GM23338 (cell line): ENCODE measurements at regions not wholly inside any gene's neighbourhood (a gene's known extent, or its start where the extent isn't known, plus 50 kb on each side); places are given as distances from the start of the nearest gene placed in this dataset.

ENCODE experiments used
- ATAC-seq: fragments of 200-7000 bp; cut with Tn5 transposase; 3 replicates; pipeline ENCODE4 v1.9.1; 2020
- DNase-seq: peaks from one replicate; pipeline ENCODE4 v3.0.0-alpha.2; 2015; ENCODE audit warnings: low spot score
- H2AFZ ChIP-seq: fragments of 200-600 bp; sonication (generic); 2 replicates; pipeline ENCODE4 v1.8.0; 2016; ENCODE audit warnings: antibody characterized with exemption, mild to moderate bottlenecking, moderate library complexity
- H3F3A ChIP-seq: fragments of 200-600 bp; sonication (generic); replicated peaks from 2 replicates; pipeline ENCODE4 v1.8.0; 2017; ENCODE audit warnings: antibody characterized with exemption, mixed run types, low read depth
- H3K27ac ChIP-seq: fragments of 200-600 bp; sonication (generic); 2 replicates; pipeline ENCODE4 v1.6.1; 2016; ENCODE audit warnings: low read depth
- H3K27me3 ChIP-seq: fragments of 200-600 bp; sonication (generic); 2 replicates; pipeline ENCODE4 v1.8.0; 2016; ENCODE audit warnings: mild to moderate bottlenecking, mixed run types, moderate library complexity; ENCODE audit not compliant: insufficient read depth
- H3K36me3 ChIP-seq: fragments of 200-600 bp; sonication (generic); 2 replicates; pipeline ENCODE4 v1.8.0; 2016; ENCODE audit warnings: mild to moderate bottlenecking; ENCODE audit not compliant: insufficient read depth
- H3K4me1 ChIP-seq: fragments of 200-600 bp; sonication (generic); 2 replicates; pipeline ENCODE4 v1.8.0; 2016; ENCODE audit warnings: mild to moderate bottlenecking, moderate library complexity; ENCODE audit not compliant: insufficient read depth
- H3K4me2 ChIP-seq: fragments of 200-600 bp; sonication (generic); 2 replicates; pipeline ENCODE4 v1.7.1; 2017; ENCODE audit warnings: mixed run types
- H3K4me3 ChIP-seq: fragments of 200-600 bp; sonication (generic); 2 replicates; pipeline ENCODE4 v1.6.1; 2016; ENCODE audit warnings: mixed run types
- H3K79me2 ChIP-seq: fragments of 200-600 bp; sonication (generic); replicated peaks from 2 replicates; pipeline ENCODE4 v1.8.0; 2017; ENCODE audit warnings: mild to moderate bottlenecking; ENCODE audit not compliant: insufficient read depth
- H3K9me2 ChIP-seq: fragments of 200-600 bp; sonication (generic); 2 replicates; pipeline ENCODE4 v1.8.0; 2017; ENCODE audit not compliant: insufficient read depth
- H4K20me1 ChIP-seq: fragments of 200-600 bp; sonication (generic); replicated peaks from 2 replicates; pipeline ENCODE4 v1.8.0; 2017; ENCODE audit warnings: mild to moderate bottlenecking; ENCODE audit not compliant: insufficient read depth
- H3K27ac Mint-ChIP-seq: 2 replicates; pipeline ENCODE4 v1.8.0; 2020; ENCODE audit warnings: inconsistent platforms, mild to moderate bottlenecking, moderate library complexity, mixed read lengths
- H3K27me3 Mint-ChIP-seq: 3 replicates; pipeline ENCODE4 v1.8.0; 2022; ENCODE audit warnings: low read depth, mild to moderate bottlenecking, moderate library complexity, mixed read lengths, inconsistent platforms; ENCODE audit not compliant: insufficient read depth, poor library complexity
- H3K36me3 Mint-ChIP-seq: 3 replicates; pipeline ENCODE4 v1.8.0; 2021; ENCODE audit warnings: low read depth, mild to moderate bottlenecking, inconsistent platforms, moderate library complexity, mixed read lengths
- H3K4me1 Mint-ChIP-seq: 3 replicates; pipeline ENCODE4 v1.8.0; 2020; ENCODE audit warnings: mild to moderate bottlenecking, inconsistent platforms, mixed read lengths
- H3K4me3 Mint-ChIP-seq: 3 replicates; pipeline ENCODE4 v1.8.0; 2021; ENCODE audit warnings: moderate library complexity, mild to moderate bottlenecking, inconsistent platforms, mixed read lengths
- H3K9me3 Mint-ChIP-seq: 3 replicates; pipeline ENCODE4 v1.8.0; 2020; ENCODE audit warnings: moderate library complexity, mild to moderate bottlenecking, inconsistent platforms, mixed read lengths
- CREB1 ChIP-seq: fragments of 250-450 bp; sonication (Bioruptor Pico); IDR thresholded peaks from 2 replicates; pipeline ENCODE4 v1.5.0; 2020; ENCODE audit warnings: low read depth, mild to moderate bottlenecking, moderate library complexity
- EZH2 ChIP-seq: fragments of 200-600 bp; sonication (generic); IDR thresholded peaks from one replicate; pipeline ENCODE4 v1.8.0; 2017; ENCODE audit warnings: antibody characterized with exemption, mild to moderate bottlenecking, low read depth; ENCODE audit not compliant: unreplicated experiment
- EZH2phosphoT487 ChIP-seq: fragments of 200-600 bp; sonication (generic); IDR thresholded peaks from one replicate; pipeline ENCODE4 v1.8.1; 2018; ENCODE audit warnings: antibody characterized with exemption; ENCODE audit not compliant: unreplicated experiment
- JUNB ChIP-seq: IDR thresholded peaks from one replicate; pipeline ENCODE4 v1.6.1; 2016; ENCODE audit warnings: antibody characterized with exemption; ENCODE audit not compliant: unreplicated experiment
- NANOG ChIP-seq: IDR thresholded peaks from 2 replicates; pipeline ENCODE4 v1.6.1; 2016; ENCODE audit warnings: antibody characterized with exemption, borderline replicate concordance
- STAT1 ChIP-seq: IDR thresholded peaks from one replicate; pipeline ENCODE4 v1.6.1; 2016; ENCODE audit warnings: antibody characterized with exemption; ENCODE audit not compliant: unreplicated experiment
- ZNF114 ChIP-seq: fragments of 250-450 bp; sonication (Bioruptor Pico); IDR thresholded peaks from 2 replicates; pipeline ENCODE4 v1.5.0; 2020; ENCODE audit warnings: mild to moderate bottlenecking, moderate library complexity
- TF ChIP-seq, protein P1 (sequence below), 2 experiments: fragments of 200-600 bp in 1 of 2; sonication (generic) in 1 of 2; conservative IDR thresholded peaks; 2 replicates each; pipeline versions ENCODE4 v1.5.1 to v1.6.1; 2016 to 2017; ENCODE audit warnings: antibody characterized with exemption in 2 of 2, low read depth in 2 of 2, mild to moderate bottlenecking in 2 of 2, moderate library complexity in 1 of 2
- TF ChIP-seq, protein P2 (sequence below): IDR thresholded peaks from 2 replicates; pipeline ENCODE4 v1.6.1; 2016; ENCODE audit warnings: antibody characterized with exemption
- TF ChIP-seq, protein P3 (sequence below): IDR thresholded peaks from one replicate; pipeline ENCODE4 v1.6.1; 2018; ENCODE audit warnings: antibody characterized with exemption; ENCODE audit not compliant: unreplicated experiment

DNA sequence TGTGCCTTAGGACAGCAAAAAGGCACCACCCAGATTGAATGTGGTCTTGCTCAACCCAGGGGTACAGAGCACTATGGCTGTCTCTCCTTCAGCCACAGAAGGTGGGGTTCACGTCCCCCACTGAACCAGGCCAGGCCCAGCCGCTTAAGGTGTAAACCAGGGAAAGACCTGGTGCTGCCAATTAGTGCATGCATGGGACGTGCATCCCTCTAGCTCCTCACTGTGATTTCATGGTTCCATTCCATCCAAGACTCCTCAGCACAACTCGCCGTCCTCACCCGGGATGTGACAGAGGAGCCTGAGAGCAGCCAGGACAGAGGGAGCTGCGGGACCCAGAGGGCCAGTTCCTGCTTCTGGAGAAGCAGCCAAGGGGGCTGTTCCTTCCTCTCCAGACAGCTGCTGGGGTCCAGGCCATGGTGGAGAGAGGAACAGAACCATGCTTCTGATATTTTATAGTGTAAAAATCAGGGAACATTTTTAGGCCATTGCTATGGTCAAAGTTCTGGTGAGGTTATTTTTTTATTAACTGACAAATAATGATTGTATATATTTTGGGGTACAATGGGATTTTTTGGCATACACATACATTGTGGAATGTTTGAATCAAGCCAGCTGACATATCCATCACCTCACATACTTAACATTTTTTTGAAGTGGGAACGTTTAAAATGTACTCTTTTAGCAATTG, 492.2 kb upstream of the B3GAT1 start (continued):
- TF ChIP-seq, protein P1, sequence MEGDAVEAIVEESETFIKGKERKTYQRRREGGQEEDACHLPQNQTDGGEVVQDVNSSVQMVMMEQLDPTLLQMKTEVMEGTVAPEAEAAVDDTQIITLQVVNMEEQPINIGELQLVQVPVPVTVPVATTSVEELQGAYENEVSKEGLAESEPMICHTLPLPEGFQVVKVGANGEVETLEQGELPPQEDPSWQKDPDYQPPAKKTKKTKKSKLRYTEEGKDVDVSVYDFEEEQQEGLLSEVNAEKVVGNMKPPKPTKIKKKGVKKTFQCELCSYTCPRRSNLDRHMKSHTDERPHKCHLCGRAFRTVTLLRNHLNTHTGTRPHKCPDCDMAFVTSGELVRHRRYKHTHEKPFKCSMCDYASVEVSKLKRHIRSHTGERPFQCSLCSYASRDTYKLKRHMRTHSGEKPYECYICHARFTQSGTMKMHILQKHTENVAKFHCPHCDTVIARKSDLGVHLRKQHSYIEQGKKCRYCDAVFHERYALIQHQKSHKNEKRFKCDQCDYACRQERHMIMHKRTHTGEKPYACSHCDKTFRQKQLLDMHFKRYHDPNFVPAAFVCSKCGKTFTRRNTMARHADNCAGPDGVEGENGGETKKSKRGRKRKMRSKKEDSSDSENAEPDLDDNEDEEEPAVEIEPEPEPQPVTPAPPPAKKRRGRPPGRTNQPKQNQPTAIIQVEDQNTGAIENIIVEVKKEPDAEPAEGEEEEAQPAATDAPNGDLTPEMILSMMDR (conservative IDR thresholded peaks at IDR 0.05; ENCODE audit: low read depth in 2 of 2): no peak

DNA sequence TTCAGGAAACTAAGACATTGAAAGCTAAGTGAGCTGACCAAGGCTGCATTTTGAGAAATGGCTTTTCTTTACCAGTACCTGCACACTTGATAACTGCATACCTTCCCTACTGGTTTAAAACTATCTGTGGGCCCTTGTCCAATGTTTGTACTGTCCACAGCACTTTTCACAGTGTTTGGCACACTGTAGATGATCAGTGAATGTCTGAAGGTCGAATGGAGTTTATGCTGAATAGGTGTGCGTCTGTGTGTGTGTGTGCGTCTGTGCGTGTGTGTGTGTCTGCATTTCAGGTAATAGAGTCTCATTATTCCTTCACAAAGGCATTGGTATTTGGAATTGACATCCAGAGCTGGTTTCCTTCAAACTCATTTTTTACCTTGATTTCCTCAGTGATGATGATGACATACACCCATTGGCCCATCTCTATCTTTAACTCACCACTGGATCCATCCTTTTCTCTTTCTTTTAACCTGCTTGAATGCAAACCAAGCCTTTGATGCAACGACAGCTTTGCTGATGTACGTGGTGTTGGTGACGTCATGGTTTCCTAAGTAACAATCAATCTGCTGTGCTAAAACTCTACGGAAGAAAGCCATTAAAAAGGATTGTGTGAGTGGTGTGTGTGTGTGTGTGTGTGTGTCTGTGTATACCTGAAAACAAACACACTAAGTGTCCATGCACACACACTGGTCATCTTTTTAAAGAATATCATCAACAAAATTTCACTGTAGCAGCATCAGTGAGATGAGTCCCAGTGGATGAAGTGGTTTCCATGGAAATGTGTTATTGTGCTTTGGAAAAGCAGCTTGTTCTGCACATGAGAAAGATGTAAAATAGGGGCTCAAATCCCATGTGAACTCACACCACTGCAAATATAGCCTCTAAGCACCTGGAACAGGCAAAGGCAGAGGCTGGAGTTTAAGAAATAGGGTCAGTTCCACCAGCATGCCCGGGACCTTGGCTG, 490.2 kb upstream of the B3GAT1 start:
- H3K27me3 ChIP-seq: no peaks in the 10 kb centered on the region
- H3F3A ChIP-seq: no peaks in the 10 kb centered on the region
- H3K27ac ChIP-seq: no peak overlapping the region
- no peaks in the 10 kb centered on the region for H4K20me1 ChIP-seq
- no peak overlapping the region for H3K4me2 ChIP-seq
- Mint-ChIP-seq H3K36me3 (no peaks in the 10 kb centered on the region), H3K4me1 (peaks cover 10% of the 10 kb centered on the region), H3K27ac (no peak overlapping the region), H3K9me3 (no peaks in the 10 kb centered on the region), H3K4me3 (no peak overlapping the region), H3K27me3 (peaks cover 6% of the 10 kb centered on the region)
- no peaks in the 10 kb centered on the region for H3K9me2 ChIP-seq
- H3K36me3 ChIP-seq: no peaks in the 10 kb centered on the region
- H2AFZ ChIP-seq: peak overlapping the region; percentile 86; the same call in 1 of the 2 replicates
- DNase-seq (no peak), ATAC-seq (no peak)
- H3K4me3 ChIP-seq: no peak overlapping the region
- H3K79me2 ChIP-seq: no peaks in the 10 kb centered on the region
- H3K4me1 ChIP-seq: no peaks in the 10 kb centered on the region
- TF ChIP-seq, protein P2, sequence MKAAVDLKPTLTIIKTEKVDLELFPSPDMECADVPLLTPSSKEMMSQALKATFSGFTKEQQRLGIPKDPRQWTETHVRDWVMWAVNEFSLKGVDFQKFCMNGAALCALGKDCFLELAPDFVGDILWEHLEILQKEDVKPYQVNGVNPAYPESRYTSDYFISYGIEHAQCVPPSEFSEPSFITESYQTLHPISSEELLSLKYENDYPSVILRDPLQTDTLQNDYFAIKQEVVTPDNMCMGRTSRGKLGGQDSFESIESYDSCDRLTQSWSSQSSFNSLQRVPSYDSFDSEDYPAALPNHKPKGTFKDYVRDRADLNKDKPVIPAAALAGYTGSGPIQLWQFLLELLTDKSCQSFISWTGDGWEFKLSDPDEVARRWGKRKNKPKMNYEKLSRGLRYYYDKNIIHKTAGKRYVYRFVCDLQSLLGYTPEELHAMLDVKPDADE: no peak
- TF ChIP-seq, protein P3, sequence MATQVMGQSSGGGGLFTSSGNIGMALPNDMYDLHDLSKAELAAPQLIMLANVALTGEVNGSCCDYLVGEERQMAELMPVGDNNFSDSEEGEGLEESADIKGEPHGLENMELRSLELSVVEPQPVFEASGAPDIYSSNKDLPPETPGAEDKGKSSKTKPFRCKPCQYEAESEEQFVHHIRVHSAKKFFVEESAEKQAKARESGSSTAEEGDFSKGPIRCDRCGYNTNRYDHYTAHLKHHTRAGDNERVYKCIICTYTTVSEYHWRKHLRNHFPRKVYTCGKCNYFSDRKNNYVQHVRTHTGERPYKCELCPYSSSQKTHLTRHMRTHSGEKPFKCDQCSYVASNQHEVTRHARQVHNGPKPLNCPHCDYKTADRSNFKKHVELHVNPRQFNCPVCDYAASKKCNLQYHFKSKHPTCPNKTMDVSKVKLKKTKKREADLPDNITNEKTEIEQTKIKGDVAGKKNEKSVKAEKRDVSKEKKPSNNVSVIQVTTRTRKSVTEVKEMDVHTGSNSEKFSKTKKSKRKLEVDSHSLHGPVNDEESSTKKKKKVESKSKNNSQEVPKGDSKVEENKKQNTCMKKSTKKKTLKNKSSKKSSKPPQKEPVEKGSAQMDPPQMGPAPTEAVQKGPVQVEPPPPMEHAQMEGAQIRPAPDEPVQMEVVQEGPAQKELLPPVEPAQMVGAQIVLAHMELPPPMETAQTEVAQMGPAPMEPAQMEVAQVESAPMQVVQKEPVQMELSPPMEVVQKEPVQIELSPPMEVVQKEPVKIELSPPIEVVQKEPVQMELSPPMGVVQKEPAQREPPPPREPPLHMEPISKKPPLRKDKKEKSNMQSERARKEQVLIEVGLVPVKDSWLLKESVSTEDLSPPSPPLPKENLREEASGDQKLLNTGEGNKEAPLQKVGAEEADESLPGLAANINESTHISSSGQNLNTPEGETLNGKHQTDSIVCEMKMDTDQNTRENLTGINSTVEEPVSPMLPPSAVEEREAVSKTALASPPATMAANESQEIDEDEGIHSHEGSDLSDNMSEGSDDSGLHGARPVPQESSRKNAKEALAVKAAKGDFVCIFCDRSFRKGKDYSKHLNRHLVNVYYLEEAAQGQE: no peak
- TF ChIP-seq CREB1 (CRISPR knock-in tag) (no peak), STAT1 (no peak), EZH2phosphoT487 (no peak), EZH2 (no peak), JUNB (no peak), NANOG (no peak), ZNF114 (CRISPR knock-in tag) (no peak)
- TF ChIP-seq, protein P1 (conservative IDR thresholded peaks at IDR 0.05; ENCODE audit: low read depth in 2 of 2): no peak
